NOMO-1 (cell line): ENCODE measurements at regions not wholly inside any gene's neighbourhood (a gene's known extent, or its start where the extent isn't known, plus 50 kb on each side); places are given as distances from the start of the nearest gene placed in this dataset.

Source experiments
- DNase-seq, 2 experiments: peaks; one replicate each; lab custom pipeline; 2025; ENCODE audit not compliant: unreplicated experiment in 2 of 2; lab: John Stamatoyannopoulos, UW

GRCh38 chr20:23186808-23187207, 100.7 kb upstream of the CD93 start:
- DNase-seq: no peak

DNA sequence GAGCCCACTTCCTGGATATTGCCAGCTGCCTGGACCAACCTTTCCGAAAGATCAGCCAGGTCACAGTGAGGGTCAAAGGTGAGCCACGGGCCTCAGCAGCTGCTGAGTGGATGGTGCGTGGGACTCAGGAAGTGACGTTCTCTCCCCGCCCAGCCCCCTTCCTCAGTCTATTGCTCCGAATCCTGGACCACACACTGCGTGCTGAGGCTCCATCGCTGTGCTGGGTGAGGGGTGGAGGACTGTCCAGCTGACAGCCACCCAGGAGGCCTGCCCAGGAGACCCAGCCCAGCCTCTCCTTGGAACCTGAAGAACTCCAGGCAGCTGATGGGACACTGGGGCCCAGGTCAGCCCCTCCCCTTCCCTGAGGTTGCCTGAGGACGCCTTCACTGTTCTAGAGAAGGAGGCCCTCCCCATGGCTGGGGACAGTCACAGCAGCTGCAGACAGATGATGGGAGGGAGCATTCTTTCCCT, 94.4 kb upstream of the CD93 start:
- DNase-seq: no peak

DNA sequence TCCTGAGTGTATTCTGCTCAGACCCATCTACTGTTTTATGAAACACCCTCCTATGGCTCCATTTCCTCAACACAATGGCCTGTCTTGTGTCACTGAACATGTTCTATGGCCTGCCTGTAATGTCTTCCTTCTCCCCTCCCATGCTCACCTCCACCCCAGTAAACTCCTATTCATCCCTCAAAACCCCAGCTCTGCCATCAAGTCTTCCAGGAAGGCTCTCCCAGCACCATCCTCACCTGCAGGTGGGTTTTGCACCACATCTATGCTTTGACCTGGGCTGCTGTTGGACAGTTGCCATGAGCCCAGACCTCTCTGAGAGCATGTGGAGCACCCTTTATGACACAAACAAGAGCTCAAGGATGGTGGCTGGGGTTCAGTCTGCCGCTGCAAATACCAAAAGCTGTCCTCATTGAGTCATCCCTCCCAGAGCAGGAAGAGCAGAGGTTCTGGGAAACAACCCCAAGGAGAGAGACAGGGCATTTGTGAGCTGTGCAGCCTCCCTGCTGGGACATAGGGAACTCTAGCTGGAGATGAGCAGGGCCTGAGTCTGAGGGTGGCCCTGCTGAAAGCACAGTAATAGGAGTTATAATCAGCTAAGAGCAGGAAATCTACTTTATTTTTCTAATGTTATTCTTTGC, 93.8 kb upstream of the CD93 start:
- no peak for DNase-seq

DNA sequence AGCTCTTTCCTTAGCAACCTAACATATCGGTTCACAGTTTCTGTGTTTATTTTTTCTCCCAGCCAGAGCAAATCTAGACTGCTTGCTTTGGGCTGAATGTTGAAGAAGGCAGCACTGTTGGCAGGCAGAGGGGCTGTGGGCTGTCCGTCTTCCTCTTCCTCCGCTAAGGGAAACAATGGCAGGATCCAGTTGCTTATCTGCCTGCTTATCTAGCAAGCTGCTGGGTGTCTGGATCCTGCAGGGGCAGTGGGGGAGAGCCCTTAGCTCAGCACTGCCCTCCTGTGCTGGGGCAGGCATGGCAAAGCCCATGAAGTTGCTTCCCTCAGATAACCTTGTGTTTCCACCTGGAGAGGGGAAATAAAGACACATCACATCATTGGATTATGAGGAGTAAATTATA, 92.7 kb upstream of the CD93 start:
- DNase-seq: no peak

DNA sequence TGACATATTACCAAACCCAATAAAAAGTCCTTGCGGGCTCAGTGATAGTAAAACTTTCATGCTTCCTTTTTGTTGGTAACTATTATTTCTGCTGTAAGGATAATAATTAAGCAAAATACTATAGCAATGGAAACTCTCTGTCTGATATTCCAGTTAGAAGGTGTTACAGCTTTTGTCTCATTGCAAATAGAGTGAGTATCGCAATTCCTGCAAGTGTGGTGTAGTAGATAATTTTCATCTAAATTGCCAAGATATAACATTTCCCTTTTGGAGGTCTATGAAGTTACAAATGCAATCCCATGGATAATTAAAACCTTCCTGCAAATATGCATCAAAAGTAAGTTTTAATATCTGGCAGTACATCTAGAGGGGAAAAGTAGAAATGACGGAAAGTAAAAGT, 88.7 kb upstream of the CD93 start:
- DNase-seq: no peak

- DNase-seq: no peak
These were observed 81.3 kb upstream of the CD93 start for GRCh38 chr20:23167431-23167830.

DNA sequence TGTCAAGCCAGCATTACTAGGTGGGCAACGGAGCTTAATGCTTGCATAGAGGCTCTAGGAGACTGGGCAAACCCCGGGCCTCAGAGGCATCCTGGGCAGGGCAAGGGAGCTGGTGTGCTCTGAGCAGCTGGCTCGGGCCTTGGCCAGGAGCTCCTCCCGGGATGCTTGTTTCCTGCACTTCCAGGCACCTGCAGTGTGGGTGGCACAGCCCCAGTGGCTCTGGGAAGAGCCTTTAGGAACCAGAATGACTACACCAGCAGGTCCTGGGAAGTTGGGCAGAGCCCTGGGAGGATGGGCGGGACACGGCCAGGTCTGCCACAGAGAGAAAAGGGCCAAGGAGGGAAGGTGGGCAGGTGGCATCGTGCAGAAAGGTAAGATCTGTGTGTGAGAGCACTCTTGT, 80.4 kb upstream of the CD93 start:
- DNase-seq: no peak

DNA sequence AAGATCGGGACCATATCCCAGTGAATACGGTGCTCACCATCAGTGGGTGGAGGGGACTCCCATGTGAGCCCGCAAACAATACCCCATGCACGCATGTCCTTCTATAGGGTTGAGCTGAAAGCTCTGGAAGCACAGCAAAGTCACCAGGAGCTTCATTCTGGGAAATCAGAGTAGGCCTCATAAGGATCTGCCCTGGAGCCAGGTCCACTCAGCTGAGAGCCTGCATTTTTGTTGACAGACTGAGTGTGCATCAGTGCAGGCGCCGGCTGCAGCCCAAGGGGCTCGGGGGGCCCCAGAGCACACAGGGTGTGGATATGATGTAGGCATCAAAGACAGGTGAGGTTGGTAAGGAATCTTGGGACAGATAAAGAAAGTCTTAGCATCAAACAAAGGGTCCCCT, 79.8 kb upstream of the CD93 start:
- no peak for DNase-seq

DNA sequence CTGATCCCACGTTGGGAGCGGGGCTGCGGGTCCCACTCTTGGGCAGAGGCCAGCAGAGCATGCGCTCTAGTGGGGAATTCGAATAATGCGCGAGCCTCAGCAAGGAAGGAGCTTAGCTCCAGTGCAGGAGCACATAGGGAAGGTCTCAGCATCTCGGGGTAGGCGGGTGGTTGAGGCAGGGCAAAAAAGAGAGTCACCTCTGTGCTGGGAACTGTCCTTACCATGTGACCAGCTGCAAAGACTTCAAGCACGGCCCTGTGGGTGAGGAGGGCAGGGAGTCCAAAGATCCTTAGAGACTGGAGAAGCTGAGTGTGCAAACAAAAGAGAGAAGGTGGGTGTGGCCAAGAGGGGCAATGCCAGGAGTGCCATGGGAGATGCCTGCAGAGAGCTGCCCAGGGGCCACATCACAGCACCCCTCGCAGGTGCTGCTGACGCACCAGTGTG, 79.2 kb upstream of the CD93 start:
- no peak for DNase-seq

DNA sequence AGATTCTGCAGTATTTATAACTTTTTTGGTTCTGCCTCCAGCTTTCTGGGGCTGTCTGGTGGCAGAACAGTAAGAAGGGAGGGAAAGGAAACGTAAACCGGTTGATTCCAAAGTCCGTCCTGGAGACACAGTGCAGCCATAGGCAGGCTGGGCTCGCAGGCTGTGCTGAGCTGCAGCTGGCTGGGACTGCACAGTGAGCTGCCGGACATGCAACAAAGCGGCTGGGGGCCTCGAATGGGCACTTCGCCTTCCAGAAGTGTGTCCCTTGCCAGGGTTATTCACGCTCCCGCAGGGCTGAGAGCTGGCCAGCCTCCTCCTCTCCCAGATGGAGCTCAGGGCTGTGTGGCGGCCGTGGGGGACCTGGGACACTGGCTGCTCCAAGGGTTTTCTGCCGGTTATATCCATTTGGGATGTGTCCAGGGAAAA, 78.1 kb upstream of the CD93 start:
- DNase-seq: no peak

DNA sequence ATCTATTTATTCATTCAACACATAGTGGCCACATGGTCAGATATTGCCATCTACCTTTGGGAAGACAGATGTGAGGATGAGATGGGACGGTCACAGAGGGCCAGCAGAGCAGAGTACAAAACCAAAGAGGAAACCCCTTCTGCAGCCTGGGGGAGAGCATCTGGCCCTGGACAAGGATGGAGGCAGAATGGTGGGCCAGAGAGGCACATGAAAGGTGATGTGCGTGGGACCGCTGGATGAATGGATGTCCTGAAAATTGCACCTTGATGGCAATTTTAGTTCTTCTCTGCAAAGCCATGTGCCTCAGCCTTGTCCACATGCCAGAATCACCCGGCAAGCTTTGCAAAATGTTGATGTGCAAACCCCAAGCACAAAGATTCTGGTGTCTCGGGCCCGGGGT, 77.4 kb upstream of the CD93 start:
- DNase-seq: no peak

DNA sequence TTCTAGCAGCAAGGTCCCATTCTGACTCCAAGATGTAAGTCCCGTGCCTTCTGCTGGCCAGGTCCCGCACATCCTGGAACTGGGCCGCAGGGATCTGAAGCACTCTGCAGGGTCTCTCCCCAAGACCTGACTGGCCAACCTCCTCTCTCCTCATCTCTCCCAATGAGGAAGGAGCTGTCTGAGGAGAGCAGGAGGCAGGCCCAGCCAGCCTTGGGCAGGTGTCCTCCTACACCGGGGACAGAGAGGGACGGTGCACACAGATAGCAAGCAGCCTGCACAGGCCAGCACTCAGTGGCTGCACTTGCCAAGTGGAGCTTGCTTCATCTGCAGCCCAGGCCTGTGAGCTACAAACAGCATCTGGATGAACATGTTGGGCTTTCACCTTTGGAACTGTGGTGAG, 76.8 kb upstream of the CD93 start:
- no peak for DNase-seq

GRCh38 chr20:23161968-23162696, 76.0 kb upstream of the CD93 start:
- peak; percentile 24 to 45 for DNase-seq

DNA sequence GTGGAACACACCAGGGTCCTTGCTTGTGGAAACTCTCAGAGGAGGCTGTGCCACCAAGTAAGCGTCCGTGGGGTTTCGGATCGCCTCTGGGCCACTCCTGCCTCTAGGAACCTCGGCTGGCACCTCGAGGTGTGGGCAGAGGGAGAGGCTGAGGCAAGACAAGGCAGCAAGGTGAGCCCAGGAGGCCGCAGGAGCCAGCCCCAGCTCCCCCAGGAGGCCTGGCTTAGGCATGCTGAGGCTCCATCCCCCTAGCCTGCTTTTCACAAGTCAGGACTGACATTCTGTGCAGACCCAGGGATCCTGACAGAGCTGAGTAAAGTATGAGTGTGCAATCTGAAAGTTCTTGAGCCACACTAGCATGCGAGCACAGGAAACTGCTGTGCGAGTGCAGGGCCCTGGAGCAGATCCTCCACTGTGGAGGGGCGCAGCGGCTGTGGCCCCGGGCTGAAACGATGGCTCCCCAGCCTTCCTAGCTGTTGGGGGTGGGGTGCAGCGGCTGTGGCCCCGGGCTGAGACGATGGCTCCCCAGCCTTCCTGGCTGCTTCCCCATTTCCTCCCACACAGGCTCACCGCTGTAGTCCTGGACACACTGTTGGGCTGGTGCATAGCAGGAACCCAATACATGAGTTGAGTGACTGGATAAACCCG, 75.2 kb upstream of the CD93 start:
- no peak for DNase-seq

DNA sequence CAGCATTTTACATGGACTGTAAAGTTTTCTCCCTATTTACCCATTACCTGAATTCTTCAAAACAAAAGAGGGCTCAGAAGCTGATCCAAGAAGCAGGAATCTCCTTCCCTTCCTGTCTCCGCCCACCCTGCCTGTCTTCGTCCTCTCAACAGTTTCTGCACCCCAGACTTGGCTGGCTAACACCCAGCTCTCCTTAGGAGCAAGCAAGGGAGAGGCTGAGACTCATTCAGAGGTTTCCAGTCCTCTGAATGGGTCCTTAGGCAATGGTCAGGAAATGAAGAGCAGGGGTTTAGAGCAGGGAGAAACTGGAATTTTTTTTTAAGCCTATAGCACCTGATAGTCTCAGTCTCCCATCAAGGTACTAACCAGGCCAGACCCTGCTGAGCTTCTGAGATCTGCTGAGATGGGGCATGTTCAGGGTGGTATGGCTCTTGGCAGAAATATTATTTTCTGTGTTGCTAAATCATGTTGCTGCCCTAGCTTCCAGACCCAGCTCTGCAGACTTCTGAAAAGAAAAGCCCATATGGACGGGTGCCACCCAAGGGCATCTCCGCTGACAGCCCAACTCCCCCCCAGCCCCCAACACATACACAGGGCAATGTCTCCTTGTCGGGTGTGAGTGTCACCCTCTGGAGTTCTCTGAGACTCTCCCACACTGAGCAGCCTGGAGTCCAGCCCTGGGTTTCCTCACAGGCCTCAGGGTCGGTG, 74.6 kb upstream of the CD93 start:
- no peak for DNase-seq

DNA sequence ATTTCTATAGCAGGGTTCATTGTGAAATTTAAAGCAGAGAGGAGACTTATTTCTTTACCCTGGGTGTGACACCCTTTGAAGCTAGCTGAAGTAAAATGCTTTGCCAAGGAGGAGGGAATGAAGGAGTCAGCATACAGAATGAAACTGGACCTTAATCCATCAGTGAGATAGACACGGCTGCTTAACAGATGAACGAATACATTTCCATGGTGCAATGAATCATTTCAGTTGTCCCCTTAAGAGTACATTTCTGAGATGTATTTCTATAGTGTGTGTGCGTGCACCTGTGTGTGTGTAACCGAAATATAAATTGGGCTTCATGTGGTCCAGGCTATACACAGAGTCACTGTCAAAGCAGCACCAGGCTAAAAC, 73.8 kb upstream of the CD93 start:
- DNase-seq: no peak

DNA sequence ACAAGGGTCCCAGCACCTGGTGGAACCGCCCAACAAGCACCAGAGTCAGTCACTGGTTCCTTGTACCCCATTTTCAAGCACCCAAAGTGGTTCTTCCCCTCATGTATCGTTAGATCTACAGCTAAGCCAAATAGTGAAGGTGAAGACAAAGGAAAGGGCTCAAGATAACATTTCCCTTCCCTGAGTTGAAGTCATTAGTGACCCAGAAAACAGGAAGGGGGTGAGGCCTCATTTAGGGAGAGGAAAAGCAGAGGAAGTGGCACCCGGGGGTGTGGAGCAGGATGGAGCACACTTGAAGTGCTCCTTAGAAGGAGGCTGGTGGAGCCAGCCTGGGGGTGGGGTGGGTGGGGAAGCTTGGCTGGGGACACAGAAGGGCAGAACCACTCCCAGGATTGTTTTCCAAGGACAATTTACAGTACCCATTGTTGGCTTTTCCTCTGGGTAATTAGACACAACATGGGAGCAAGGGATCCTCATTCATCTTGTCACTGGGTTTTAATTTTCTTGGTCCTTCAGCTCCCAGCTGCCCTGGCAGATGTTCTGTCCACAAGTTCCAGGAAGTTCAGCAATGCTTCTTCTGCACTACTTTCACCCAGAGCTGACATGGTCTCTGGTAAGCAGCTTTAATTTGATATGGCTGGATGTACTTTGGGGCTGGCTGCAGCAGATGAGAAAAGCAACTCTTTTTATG, 73.3 kb upstream of the CD93 start:
- DNase-seq: peak in 1 of 2 experiments; percentile 17

DNA sequence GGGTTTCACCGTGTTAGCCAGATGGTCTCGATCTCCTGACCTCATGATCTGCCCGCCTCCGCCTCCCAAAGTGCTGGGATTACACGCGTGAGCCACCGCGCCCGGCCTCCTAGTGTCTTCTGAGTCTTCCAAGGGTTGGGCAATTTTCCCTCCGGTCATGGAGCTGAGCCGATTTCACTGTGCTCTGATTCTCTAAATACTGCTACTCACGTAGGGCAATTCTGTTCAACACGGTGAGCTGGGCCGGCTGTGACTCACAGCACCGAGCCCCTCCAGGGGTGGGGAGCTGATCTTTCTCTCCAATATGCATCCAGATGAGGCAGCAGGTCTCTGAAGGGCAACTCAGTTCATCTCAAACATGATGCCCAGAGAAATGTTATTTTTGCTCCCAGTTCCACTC, 71.6 kb upstream of the CD93 start:
- no peak for DNase-seq

GRCh38 chr20:23156842-23157423, 70.8 kb upstream of the CD93 start:
- DNase-seq: no peak

GRCh38 chr20:23156170-23156841, 70.2 kb upstream of the CD93 start:
- DNase-seq: peak in 1 of 2 experiments; percentile 47
